ENCODE measurements at regions not wholly inside any gene's neighbourhood (a gene's known extent, or its start where the extent isn't known, plus 50 kb on each side); places are given as distances from the start of the nearest gene placed in this dataset.

DNA sequence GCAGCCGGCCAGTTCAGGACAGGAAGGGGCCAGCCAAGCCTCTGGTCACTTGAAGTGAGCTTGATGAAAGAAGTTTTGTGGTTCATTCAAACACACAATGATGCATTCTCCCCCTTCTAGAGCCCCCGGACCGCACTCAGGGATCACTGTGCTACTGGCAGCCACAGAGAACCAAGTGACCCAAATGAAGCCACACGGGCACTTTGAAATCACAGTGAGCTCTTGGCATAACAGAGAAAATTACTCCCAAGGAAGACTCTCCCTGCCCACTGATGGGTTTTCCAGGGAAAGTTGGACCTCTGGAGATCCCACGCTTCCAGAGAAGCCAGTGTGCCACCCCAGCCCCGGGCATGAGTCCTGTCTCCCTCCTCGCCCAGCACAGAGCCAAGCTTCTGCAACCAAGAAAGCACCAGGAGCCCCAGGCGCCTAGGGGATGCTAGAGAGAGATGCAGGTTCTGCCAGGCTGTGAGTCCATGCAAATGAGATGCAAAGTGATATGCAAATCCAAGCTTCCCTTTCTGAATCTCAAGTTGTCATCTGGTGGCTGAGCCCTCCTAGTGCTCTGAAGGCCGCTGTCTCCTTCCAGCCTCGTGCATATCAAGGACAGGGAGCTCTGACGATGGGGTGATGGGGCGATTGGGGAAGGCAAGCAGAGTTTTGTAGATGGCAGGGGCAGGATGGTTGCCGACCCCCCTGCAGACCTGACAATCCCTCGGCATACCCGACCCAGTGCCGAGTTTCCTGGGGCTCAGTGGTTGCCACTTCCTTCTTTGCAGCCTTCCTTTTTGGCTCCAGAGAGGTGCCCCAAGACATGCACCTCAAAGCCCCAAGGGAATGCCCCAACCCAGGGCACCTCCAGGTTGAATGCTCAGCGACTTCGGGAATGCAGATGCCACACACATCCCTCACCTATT is 59.7 kb upstream of the TNRC6C start:
- no peak for DNase-seq (ENCODE audit: low read depth in 3 of 3)

- no peak for DNase-seq (ENCODE audit: low read depth in 3 of 3)
These were observed 59.0 kb upstream of the TNRC6C start for GRCh38 chr17:77899498-77899897.

GRCh38 chr17:77901481-77901880 is 57.0 kb upstream of the TNRC6C start:
- no peak for DNase-seq (ENCODE audit: low read depth in 3 of 3)

- DNase-seq (ENCODE audit: low read depth in 3 of 3), result no peak
These were observed 53.2 kb upstream of the TNRC6C start for GRCh38 chr17:77905266-77905665.

DNA sequence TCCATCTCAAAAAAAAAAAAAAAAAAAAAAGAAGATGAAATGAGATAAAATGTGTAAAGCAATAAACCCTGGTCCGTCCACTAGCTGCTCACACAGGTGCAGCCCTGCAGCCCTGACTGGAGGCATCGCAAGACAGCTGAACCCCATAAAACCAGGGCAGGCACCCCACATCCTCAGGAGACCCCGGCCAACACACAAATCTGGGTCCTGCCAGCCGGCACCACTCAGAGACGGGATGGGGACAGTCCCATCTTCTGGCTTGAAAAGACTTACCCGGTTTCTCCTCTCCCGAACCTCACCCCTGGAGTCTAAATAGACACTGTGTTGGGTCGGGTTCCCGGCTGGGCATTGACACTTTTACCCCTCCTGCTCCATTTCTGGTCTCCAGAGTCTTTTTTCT is 52.7 kb upstream of the TNRC6C start:
- no peak for DNase-seq (ENCODE audit: low read depth in 3 of 3)

GRCh38 chr17:77906377-77906871 is 52.1 kb upstream of the TNRC6C start:
- DNase-seq (ENCODE audit: low read depth in 3 of 3), result no peak

DNA sequence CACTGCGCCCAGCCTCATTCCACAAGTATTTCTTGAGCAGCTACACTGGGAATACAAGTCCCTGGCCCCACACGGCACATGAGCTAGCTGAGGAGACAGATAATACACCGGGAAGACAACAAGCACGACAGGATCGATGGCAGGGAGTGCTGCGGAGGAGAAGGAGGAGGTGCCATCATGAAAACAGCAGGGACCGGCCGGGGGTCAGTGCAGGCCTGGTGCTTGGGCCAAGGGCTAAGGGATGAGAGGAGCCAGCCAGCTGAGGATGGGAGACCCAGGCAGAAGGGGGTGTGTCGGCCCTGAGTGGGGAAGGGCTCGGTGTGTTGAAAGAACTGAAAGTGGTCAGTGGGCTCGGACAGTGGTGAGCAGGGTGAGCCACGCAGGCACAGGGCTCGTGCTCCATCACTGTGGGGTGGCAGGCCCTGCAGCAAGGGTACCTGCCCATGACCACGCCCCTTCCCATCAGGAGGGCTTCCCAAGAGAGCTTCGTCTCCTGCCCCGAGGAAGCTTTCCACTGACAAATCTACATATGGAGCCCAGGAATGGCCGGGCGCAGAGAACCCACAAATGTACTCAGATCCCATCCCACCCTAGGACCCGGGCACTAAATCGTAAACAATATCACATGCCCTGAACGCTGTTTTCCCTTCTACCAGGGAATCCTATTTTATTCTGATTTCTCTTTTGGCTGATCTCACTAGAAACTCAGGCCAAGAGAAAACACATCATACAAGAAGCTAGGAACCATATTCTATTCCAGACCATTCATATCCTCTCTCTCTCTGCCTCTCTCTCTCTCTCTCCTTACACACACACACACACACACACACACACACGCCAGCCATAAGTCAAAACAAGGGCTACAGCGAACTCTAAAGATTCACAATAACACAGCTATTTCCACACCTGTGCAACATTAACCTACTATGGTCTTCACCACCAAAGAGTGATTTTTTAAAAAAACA is 50.7 kb upstream of the TNRC6C start:
- no peak for DNase-seq (ENCODE audit: low read depth in 3 of 3)

GRCh38 chr17:77908501-77908900 is 50.0 kb upstream of the TNRC6C start:
- DNase-seq (ENCODE audit: low read depth in 3 of 3), result no peak
